ENCODE measurements at regions not wholly inside any gene's neighbourhood (a gene's known extent, or its start where the extent isn't known, plus 50 kb on each side); places are given as distances from the start of the nearest gene placed in this dataset.

DNA sequence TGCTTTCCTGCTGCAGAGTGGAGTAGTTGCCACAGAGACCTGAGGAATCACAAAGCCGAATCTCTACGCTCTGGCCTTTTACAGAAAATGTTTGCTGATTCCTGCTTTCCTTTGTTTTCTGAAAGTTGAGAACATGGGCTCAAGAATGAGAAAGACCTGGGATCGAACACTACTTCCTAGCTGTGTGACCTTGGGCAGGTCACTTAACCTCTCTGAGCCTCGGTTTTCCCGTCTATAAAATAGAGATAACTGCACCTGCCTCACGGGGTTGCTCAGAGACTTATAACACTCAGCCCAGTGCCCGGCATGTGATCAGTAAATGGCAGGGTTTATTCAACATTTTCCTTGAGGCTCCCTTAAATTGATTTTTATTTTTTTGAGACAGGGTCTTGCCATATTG is 70.9 kb upstream of the ALX4 start:
- no peak for DNase-seq (ENCODE audit: low read depth, low spot score)

GRCh38 chr11:44381261-44381660 is 71.3 kb upstream of the ALX4 start:
- Histone ChIP-seq H3K9ac (ENCODE audit: control insufficient read depth, extremely low read depth, insufficient read depth, low read length) (no peak overlapping the region), H3K4me1 (ENCODE audit: control insufficient read depth, extremely low read depth, insufficient read depth, low read length) (no peaks in the 10 kb centered on the region), H3K4me2 (ENCODE audit: control insufficient read depth, extremely low read depth, insufficient read depth, low read depth, low read length) (no peak overlapping the region), H3K36me3 (ENCODE audit: control insufficient read depth in 2 of 2, extremely low read depth in 1 of 2, insufficient read depth in 2 of 2, low read length in 2 of 2) (no peaks in the 10 kb centered on the region), H2AFZ (ENCODE audit: control insufficient read depth, low read length) (no peak overlapping the region), H3K9me1 (ENCODE audit: control insufficient read depth, extremely low read depth, insufficient read depth, low read length) (no peaks in the 10 kb centered on the region), H3K9me3 (ENCODE audit: control insufficient read depth, low read depth, low read length) (no peaks in the 10 kb centered on the region), H3K79me2 (ENCODE audit: control insufficient read depth, insufficient read depth, low read length) (no peaks in the 10 kb centered on the region), H3K27me3 (ENCODE audit: control insufficient read depth, extremely low read depth, insufficient read depth, low read length) (peaks cover 37% of the 10 kb centered on the region), H3K27ac (ENCODE audit: control insufficient read depth, insufficient read depth, low read length) (no peak overlapping the region), H4K20me1 (ENCODE audit: control insufficient read depth, extremely low read depth, insufficient read depth, low read length) (no peaks in the 10 kb centered on the region), H3K4me3 (ENCODE audit: control insufficient read depth in 2 of 3, extremely low read depth in 1 of 3, insufficient read depth in 2 of 3, low read depth in 1 of 3, low read length in 3 of 3) (no peak overlapping the region)
- no peak for DNase-seq (ENCODE audit: low read depth, low spot score)
- dilution Hi-C loops (cut with MboI; ENCODE audit: extremely low pct_ligation_motif_present, low sequenced_read_pairs): no loop called here
- no peak for FAIRE-seq
- TF ChIP-seq CTCF (optimal IDR thresholded peaks at IDR 0.05 in 1 of 3, IDR thresholded peaks at IDR 0.05 in 1 of 3, conservative IDR thresholded peaks at IDR 0.05 in 1 of 3; ENCODE audit: extremely low read depth in 1 of 3, insufficient read depth in 2 of 3, low read length in 3 of 3): no peak
- TF ChIP-seq EZH2 (IDR thresholded peaks at IDR 0.05; ENCODE audit: low read length): no peak

More for the DNA sequence above, 70.9 kb upstream of the ALX4 start:
- no peak overlapping the region for H3K27ac ChIP-seq (ENCODE audit: control insufficient read depth, insufficient read depth, low read length)
- no peaks in the 10 kb centered on the region for H4K20me1 ChIP-seq (ENCODE audit: control insufficient read depth, extremely low read depth, insufficient read depth, low read length)
- H3K4me1 ChIP-seq (ENCODE audit: control insufficient read depth, extremely low read depth, insufficient read depth, low read length): no peaks in the 10 kb centered on the region
- dilution Hi-C loops (cut with MboI; ENCODE audit: extremely low pct_ligation_motif_present, low sequenced_read_pairs): no loop called here
- H3K36me3 ChIP-seq (ENCODE audit: control insufficient read depth in 2 of 2, extremely low read depth in 1 of 2, insufficient read depth in 2 of 2, low read length in 2 of 2): no peaks in the 10 kb centered on the region
- H3K4me2 ChIP-seq (ENCODE audit: control insufficient read depth, extremely low read depth, insufficient read depth, low read depth, low read length): no peak overlapping the region
- no peaks in the 10 kb centered on the region for H3K9me3 ChIP-seq (ENCODE audit: control insufficient read depth, low read depth, low read length)
- no peak for TF ChIP-seq EZH2 (IDR thresholded peaks at IDR 0.05; ENCODE audit: low read length)
- TF ChIP-seq CTCF (optimal IDR thresholded peaks at IDR 0.05 in 1 of 3, IDR thresholded peaks at IDR 0.05 in 1 of 3, conservative IDR thresholded peaks at IDR 0.05 in 1 of 3; ENCODE audit: extremely low read depth in 1 of 3, insufficient read depth in 2 of 3, low read length in 3 of 3): no peak
- no peak overlapping the region for H2AFZ ChIP-seq (ENCODE audit: control insufficient read depth, low read length)
- peaks cover 34% of the 10 kb centered on the region for H3K27me3 ChIP-seq (ENCODE audit: control insufficient read depth, extremely low read depth, insufficient read depth, low read length)
- no peak overlapping the region for H3K4me3 ChIP-seq (ENCODE audit: control insufficient read depth in 2 of 3, extremely low read depth in 1 of 3, insufficient read depth in 2 of 3, low read depth in 1 of 3, low read length in 3 of 3)
- FAIRE-seq: no peak
- H3K79me2 ChIP-seq (ENCODE audit: control insufficient read depth, insufficient read depth, low read length): no peaks in the 10 kb centered on the region
- no peaks in the 10 kb centered on the region for H3K9me1 ChIP-seq (ENCODE audit: control insufficient read depth, extremely low read depth, insufficient read depth, low read length)
- H3K9ac ChIP-seq (ENCODE audit: control insufficient read depth, extremely low read depth, insufficient read depth, low read length): no peak overlapping the region
